ENCODE measurements at regions not wholly inside any gene's neighbourhood (a gene's known extent, or its start where the extent isn't known, plus 50 kb on each side); places are given as distances from the start of the nearest gene placed in this dataset.

- no peak for TF ChIP-seq GABPA (IDR thresholded peaks at IDR 0.05; ENCODE audit: low read depth)
- no peak for TF ChIP-seq CTCF (IDR thresholded peaks at IDR 0.05; ENCODE audit: insufficient read depth, low read length)
Measured at GRCh38 chr4:178612733-178613132, 1170.5 kb upstream of the AGA start.

Data from HL-60 (cell line).